ENCODE measurements at regions not wholly inside any gene's neighbourhood (a gene's known extent, or its start where the extent isn't known, plus 50 kb on each side); places are given as distances from the start of the nearest gene placed in this dataset.

- TF ChIP-seq POLR2AphosphoS5 (IDR thresholded peaks at IDR 0.05; ENCODE audit: low read depth, low read length) (no peak), CTCF (IDR thresholded peaks at IDR 0.05; ENCODE audit: control extremely low read depth in 1 of 3, insufficient read depth in 1 of 3, low read depth in 1 of 3, low read length in 3 of 3) (no peak), HDAC2 (IDR thresholded peaks at IDR 0.05; ENCODE audit: borderline replicate concordance in 1 of 2, low read depth in 2 of 2, low read length in 2 of 2) (no peak), POLR2A (IDR thresholded peaks at IDR 0.05; ENCODE audit: control extremely low read depth in 1 of 2, low read depth in 2 of 2, low read length in 2 of 2) (no peak), BCL11A (IDR thresholded peaks at IDR 0.05; ENCODE audit: low read depth in 2 of 2, low read length in 2 of 2) (no peak), EGR1 (IDR thresholded peaks at IDR 0.05; ENCODE audit: borderline replicate concordance, low read depth, low read length) (no peak), GABPA (IDR thresholded peaks at IDR 0.05; ENCODE audit: borderline replicate concordance, insufficient read depth, low read length) (no peak), MAFK (IDR thresholded peaks at IDR 0.05; ENCODE audit: low read depth, low read length) (no peak), SP4 (IDR thresholded peaks at IDR 0.05; ENCODE audit: low read length) (no peak), TCF12 (IDR thresholded peaks at IDR 0.05; ENCODE audit: low read depth, low read length) (no peak), JUND (IDR thresholded peaks at IDR 0.05; ENCODE audit: low read length) (no peak)
- TF ChIP-seq, protein P1, sequence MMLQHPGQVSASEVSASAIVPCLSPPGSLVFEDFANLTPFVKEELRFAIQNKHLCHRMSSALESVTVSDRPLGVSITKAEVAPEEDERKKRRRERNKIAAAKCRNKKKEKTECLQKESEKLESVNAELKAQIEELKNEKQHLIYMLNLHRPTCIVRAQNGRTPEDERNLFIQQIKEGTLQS (IDR thresholded peaks at IDR 0.05; ENCODE audit: insufficient read depth, low read depth, low read length) = no peak
Observed at GRCh38 chr2:122663620-122664019, 908.2 kb downstream of the TSN start.
